ENCODE measurements at regions not wholly inside any gene's neighbourhood (a gene's known extent, or its start where the extent isn't known, plus 50 kb on each side); places are given as distances from the start of the nearest gene placed in this dataset.

DNA sequence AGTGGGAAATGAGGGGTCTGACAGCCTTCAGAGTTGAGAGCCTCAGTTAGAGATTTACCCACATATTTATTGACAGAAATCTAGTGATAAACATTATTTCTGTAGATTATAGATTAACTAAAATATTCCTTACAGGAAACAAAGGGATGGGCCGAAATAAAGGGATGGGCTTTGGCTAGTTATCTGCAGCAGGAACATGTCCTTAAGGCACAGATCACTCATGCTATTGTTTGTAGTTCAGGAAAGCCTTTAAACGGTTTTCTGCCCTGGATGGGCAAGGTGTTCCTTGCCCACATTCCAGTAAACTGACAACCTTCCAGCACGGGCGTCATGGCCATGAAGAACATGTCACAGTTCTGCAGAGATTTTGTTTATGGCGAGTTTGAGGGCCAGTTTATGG is 154.8 kb upstream of the TOM1L1 start:
- DNase-seq = no peak
- Mint-ChIP-seq H3K27me3 (ENCODE audit: insufficient read depth) (no peaks in the 10 kb centered on the region; the same call in 1 of the 2 replicates), H3K9me3 (peaks cover 70% of the 10 kb centered on the region), H3K36me3 (ENCODE audit: low read depth) (0 out of 2 replicates have a peak, but pooled peaks cover 4% of the 10 kb centered on the region), H3K4me1 (ENCODE audit: low read depth) (no peaks in the 10 kb centered on the region), H3K4me3 (no peak overlapping the region), H3K27ac (no peak overlapping the region)
- no peak for TF ChIP-seq CTCF (IDR thresholded peaks at IDR 0.05)

GRCh38 chr17:54749157-54749556 is 151.5 kb upstream of the TOM1L1 start:
- no peaks in the 10 kb centered on the region; the same call in 1 of the 2 replicates for H3K27me3 Mint-ChIP-seq (ENCODE audit: insufficient read depth)
- H3K4me1 Mint-ChIP-seq (ENCODE audit: low read depth) = no peaks in the 10 kb centered on the region
- TF ChIP-seq CTCF (IDR thresholded peaks at IDR 0.05) = no peak
- no peak overlapping the region for H3K4me3 Mint-ChIP-seq
- no peak overlapping the region for H3K27ac Mint-ChIP-seq
- no peak for DNase-seq
- H3K36me3 Mint-ChIP-seq (ENCODE audit: low read depth) = 0 out of 2 replicates have a peak, but pooled peaks cover 4% of the 10 kb centered on the region
- H3K9me3 Mint-ChIP-seq = peaks cover 54% of the 10 kb centered on the region

- DNase-seq = no peak
- Mint-ChIP-seq H3K27me3 (ENCODE audit: insufficient read depth) (no peaks in the 10 kb centered on the region; the same call in 1 of the 2 replicates), H3K4me3 (no peak overlapping the region), H3K36me3 (ENCODE audit: low read depth) (no peaks in the 10 kb centered on the region), H3K4me1 (ENCODE audit: low read depth) (no peaks in the 10 kb centered on the region), H3K9me3 (peaks cover 21% of the 10 kb centered on the region), H3K27ac (no peak overlapping the region)
- peak; percentile 40 for TF ChIP-seq CTCF (IDR thresholded peaks at IDR 0.05)
Measured at GRCh38 chr17:54754560-54754959, 146.1 kb upstream of the TOM1L1 start.

- no peaks in the 10 kb centered on the region for H3K4me1 Mint-ChIP-seq (ENCODE audit: low read depth)
- H3K27ac Mint-ChIP-seq = no peak overlapping the region
Measured at GRCh38 chr17:54760836-54761235, 139.8 kb upstream of the TOM1L1 start.

GRCh38 chr17:54770836-54771235 is 129.8 kb upstream of the TOM1L1 start:
- DNase-seq = no peak
- peaks cover 60% of the 10 kb centered on the region for H3K9me3 Mint-ChIP-seq
- H3K36me3 Mint-ChIP-seq (ENCODE audit: low read depth) = no peaks in the 10 kb centered on the region
- no peak for TF ChIP-seq CTCF (IDR thresholded peaks at IDR 0.05)
- no peaks in the 10 kb centered on the region for H3K4me1 Mint-ChIP-seq (ENCODE audit: low read depth)
- H3K4me3 Mint-ChIP-seq = no peak overlapping the region
- no peaks in the 10 kb centered on the region for H3K27me3 Mint-ChIP-seq (ENCODE audit: insufficient read depth)
- H3K27ac Mint-ChIP-seq = no peak overlapping the region

More at GRCh38 chr17:54760836-54761235, 139.8 kb upstream of the TOM1L1 start:
- Mint-ChIP-seq H3K27me3 (ENCODE audit: insufficient read depth) (no peaks in the 10 kb centered on the region; the same call in 1 of the 2 replicates), H3K36me3 (ENCODE audit: low read depth) (no peaks in the 10 kb centered on the region), H3K4me3 (no peak overlapping the region), H3K9me3 (peaks cover 36% of the 10 kb centered on the region)
- no peak for DNase-seq
- no peak for TF ChIP-seq CTCF (IDR thresholded peaks at IDR 0.05)
